ENCODE measurements at regions not wholly inside any gene's neighbourhood (a gene's known extent, or its start where the extent isn't known, plus 50 kb on each side); places are given as distances from the start of the nearest gene placed in this dataset.

GRCh38 chr2:64323197-64323596 is 130.8 kb upstream of the LGALSL start:
- ATAC-seq, result no peak
- H3K27ac ChIP-seq, result no peak overlapping the region
- no peaks in the 10 kb centered on the region for H3K36me3 ChIP-seq (ENCODE audit: insufficient read depth in 1 of 2, low read depth in 1 of 2)
- TF ChIP-seq CTCF (IDR thresholded peaks at IDR 0.05), result no peak
- H3K27me3 ChIP-seq (ENCODE audit: insufficient read depth in 3 of 3, low read length in 2 of 3), result no peaks in the 10 kb centered on the region
- intact Hi-C loops (cut with DNase I), result no loop called here
- H3K9me3 ChIP-seq, result no peaks in the 10 kb centered on the region
- DNase-seq, result no peak
- H3K4me1 ChIP-seq, result peaks cover 9% of the 10 kb centered on the region
- WGBS, 3 donors, result 56 to 81% (median 74%) methylated on average over 5 of the region's 5 CpGs
- no peak overlapping the region for H3K4me3 ChIP-seq

DNA sequence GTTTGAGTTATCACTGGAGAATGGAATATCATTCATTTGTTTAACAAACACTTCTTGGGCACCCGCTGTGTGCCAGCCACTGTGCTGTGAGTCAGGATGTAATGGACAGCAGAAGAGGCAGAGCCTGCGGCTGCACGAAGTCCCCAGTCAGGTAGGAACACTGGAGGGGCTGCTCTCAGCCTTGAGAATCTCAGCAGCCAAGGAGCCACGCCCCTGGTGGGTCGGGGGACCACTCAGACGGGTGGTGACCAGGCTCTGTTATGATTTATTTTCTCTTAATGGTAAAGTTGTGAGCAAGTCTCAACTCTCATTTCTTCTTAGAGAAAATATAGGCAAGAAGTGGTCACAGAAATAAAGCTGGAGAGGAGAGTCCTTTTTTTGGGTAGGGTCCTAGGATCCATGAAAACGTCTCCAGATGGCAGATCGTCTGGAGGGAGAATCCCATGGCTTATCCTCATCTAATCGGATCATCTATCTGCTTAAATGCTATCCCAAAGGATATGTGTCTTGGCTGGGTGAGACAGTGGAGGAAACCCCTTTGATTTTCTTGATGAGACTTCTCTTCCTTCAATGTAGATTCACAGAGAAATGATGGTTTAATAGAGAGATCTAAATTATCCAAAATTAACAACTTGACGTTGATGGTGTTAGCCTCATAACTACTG is 129.1 kb upstream of the LGALSL start:
- H3K4me3 ChIP-seq, result no peak overlapping the region
- no peaks in the 10 kb centered on the region for H3K9me3 ChIP-seq
- no peak for TF ChIP-seq CTCF (IDR thresholded peaks at IDR 0.05)
- 85 to 89% (median 85%) methylated on average over 10 of the region's 10 CpGs for WGBS, 3 donors
- H3K36me3 ChIP-seq (ENCODE audit: insufficient read depth in 1 of 2, low read depth in 1 of 2), result no peaks in the 10 kb centered on the region
- H3K4me1 ChIP-seq, result peaks cover 21% of the 10 kb centered on the region
- no peaks in the 10 kb centered on the region for H3K27me3 ChIP-seq (ENCODE audit: insufficient read depth in 3 of 3, low read length in 2 of 3)
- no peak overlapping the region for H3K27ac ChIP-seq
- ATAC-seq (no peak), DNase-seq (no peak)
- intact Hi-C loops (cut with DNase I), result loop anchor here (5.0 kb wide), 2 partner anchors 188 to 278 kb away; no protein-coding TSS in a partner anchor

DNA sequence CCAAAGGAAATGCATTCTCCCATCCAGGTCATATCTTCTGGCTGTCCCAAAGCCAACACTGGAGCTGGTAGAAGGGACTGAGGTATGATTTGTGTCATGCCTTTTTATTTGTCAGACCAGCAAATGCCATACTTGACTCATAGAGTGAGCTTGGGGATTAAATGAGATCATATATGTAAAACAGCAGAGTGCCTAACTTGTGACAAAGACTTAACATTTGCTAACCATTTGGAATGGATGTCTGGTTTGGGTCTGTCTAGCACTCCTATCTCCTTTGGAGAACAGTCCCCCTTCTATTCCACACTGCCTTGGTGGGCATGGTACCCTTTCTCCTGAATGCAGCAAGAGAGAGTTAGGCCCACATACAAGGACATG is 128.5 kb upstream of the LGALSL start:
- no peak for ATAC-seq
- Histone ChIP-seq H3K27me3 (ENCODE audit: insufficient read depth in 3 of 3, low read length in 2 of 3) (no peaks in the 10 kb centered on the region), H3K9me3 (no peaks in the 10 kb centered on the region), H3K27ac (no peak overlapping the region), H3K36me3 (ENCODE audit: insufficient read depth in 1 of 2, low read depth in 1 of 2) (no peaks in the 10 kb centered on the region), H3K4me3 (no peak overlapping the region), H3K4me1 (peaks cover 26% of the 10 kb centered on the region)
- no peak for DNase-seq
- intact Hi-C loops (cut with DNase I), result loop anchor here (5.0 kb wide), 2 partner anchors 188 to 278 kb away; no protein-coding TSS in a partner anchor
- TF ChIP-seq CTCF (IDR thresholded peaks at IDR 0.05), result no peak

DNA sequence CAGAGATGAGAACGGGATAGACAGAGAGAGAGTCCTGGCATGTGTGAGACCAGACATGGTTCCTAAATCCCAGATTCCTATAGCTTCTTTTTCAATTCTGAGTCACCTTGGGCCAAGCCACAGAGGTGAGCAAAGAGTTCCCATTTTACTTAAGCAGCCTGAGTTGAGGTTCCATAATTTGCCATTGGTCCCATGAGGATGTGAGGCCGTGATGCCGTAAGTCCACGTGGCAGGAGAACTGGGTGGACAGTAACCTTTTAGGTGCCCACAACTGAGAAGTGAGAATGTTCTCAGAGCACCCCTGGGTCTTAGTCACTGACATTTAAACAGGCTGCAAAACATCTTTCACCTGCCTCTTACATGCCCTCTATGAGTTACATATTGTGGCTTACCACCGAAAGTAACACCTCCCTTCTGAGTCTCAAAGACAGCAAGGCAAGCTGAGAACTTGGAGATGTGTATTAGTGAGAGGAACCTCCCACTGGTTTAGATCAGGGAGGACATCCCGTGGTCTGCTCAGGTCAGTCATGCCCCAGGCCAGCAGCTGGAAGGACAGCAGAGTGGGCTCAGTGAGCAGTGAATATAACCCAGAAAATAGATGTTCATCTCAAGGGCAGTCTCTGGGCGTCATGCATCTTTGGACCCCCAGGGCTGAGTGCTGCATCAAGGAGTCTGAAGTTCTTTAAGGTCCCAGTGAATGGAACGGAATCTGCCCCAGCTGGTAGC is 127.9 kb upstream of the LGALSL start:
- Histone ChIP-seq H3K9me3 (no peaks in the 10 kb centered on the region), H3K27me3 (ENCODE audit: insufficient read depth in 3 of 3, low read length in 2 of 3) (no peaks in the 10 kb centered on the region), H3K4me1 (peaks cover 29% of the 10 kb centered on the region), H3K4me3 (no peak overlapping the region), H3K36me3 (ENCODE audit: insufficient read depth in 1 of 2, low read depth in 1 of 2) (no peaks in the 10 kb centered on the region), H3K27ac (no peak overlapping the region)
- no peak for ATAC-seq
- intact Hi-C loops (cut with DNase I), result loop anchor here (5.0 kb wide), 2 partner anchors 189 to 279 kb away; no protein-coding TSS in a partner anchor
- no peak for TF ChIP-seq CTCF (IDR thresholded peaks at IDR 0.05)
- DNase-seq, result no peak
- 91 to 94% (median 93%) methylated on average over 8 of the region's 8 CpGs for WGBS, 3 donors
